H1 (cell line): ENCODE measurements at regions not wholly inside any gene's neighbourhood (a gene's known extent, or its start where the extent isn't known, plus 50 kb on each side); places are given as distances from the start of the nearest gene placed in this dataset.

Source experiments
- CHD2 ChIP-seq: IDR thresholded peaks from 2 replicates; pipeline ENCODE4 v1.6.1; 2012; ENCODE audit warnings: low read length, improper control_type of control experiment
- GTF2F1 ChIP-seq: IDR thresholded peaks from 2 replicates; pipeline ENCODE4 v1.6.1; 2012; ENCODE audit warnings: low read depth, low read length, improper control_type of control experiment, borderline replicate concordance
- HDAC2 ChIP-seq, 2 experiments: fragments of 300-600 bp in 1 of 2; sonication (generic) in 1 of 2; IDR thresholded peaks; 2 replicates each; pipeline ENCODE4 v1.6.1; 2011 to 2012; ENCODE audit warnings: low read depth in 2 of 2, low read length in 2 of 2, mild to moderate bottlenecking in 2 of 2, moderate library complexity in 2 of 2, borderline replicate concordance in 1 of 2, inconsistent platforms in 1 of 2
- JUND ChIP-seq: IDR thresholded peaks from 2 replicates; pipeline ENCODE4 v1.6.1; 2011; ENCODE audit warnings: mild to moderate bottlenecking, improper control_type of control experiment, low read length
- POLR2A ChIP-seq, 2 experiments: IDR thresholded peaks; 1 replicate in 1 of 2; 2 replicates in 1 of 2; pipeline ENCODE4 v1.6.1; 2011; ENCODE audit warnings: low read depth in 2 of 2, low read length in 2 of 2, mild to moderate bottlenecking in 2 of 2; ENCODE audit errors: control extremely low read depth in 1 of 2

DNA sequence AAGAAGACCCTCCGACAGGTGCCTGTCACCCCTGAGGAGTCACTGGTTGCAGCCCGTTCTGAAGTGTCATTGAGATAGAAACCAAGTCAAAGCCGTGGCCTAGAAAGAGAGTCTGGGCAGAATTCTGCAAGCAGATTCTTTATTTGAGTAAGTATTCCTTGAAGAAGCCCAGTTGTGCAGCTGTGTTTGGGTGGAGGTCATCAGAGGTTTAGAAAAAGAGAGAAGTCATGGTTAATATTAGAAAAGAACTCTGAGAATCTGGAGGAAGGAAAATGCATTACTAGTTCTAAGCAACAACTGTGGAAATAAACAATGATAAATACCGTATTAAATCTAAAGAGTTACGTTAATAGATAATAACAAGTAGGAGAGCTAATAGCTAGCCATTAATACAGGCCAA lies 118.8 kb upstream of the KIRREL3 start (continued):
- TF ChIP-seq POLR2A (IDR thresholded peaks at IDR 0.05; ENCODE audit: control extremely low read depth in 1 of 2, low read depth in 2 of 2, low read length in 2 of 2) (no peak), HDAC2 (IDR thresholded peaks at IDR 0.05; ENCODE audit: borderline replicate concordance in 1 of 2, low read depth in 2 of 2, low read length in 2 of 2) (no peak), CHD2 (no peak), JUND (no peak), GTF2F1 (no peak)
- TF ChIP-seq, all 59 proteins: peak for 0
